ENCODE measurements at regions not wholly inside any gene's neighbourhood (a gene's known extent, or its start where the extent isn't known, plus 50 kb on each side); places are given as distances from the start of the nearest gene placed in this dataset.

DNA sequence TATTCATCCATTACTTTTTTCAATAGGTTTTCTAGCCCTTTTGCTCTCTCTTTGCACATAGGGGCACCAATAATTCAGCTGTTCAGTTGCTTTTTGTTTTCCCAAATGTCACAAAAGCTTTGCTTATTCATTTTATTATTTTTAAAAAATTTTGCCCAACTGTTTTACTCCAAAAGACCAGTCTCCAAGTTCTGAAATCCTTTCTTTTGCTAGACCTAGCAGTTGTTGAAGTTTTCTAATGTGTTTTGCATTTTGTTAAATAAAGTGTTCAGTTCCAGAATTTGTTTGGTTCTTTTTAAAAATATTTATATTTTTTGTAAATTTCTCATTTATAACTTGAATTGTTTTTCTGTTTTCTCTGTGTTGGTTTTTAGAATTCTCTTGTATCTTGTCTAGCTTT, 1227.3 kb downstream of the ROBO2 start:
- Histone ChIP-seq H2AFZ (ENCODE audit: low read length) (no peak overlapping the region), H4K20me1 (ENCODE audit: insufficient read depth, low read length) (no peaks in the 10 kb centered on the region), H3K4me3 (ENCODE audit: low read depth, low read length, poor library complexity, severe bottlenecking) (no peak overlapping the region), H3K4me1 (ENCODE audit: insufficient read depth, low read length, poor library complexity, severe bottlenecking) (no peaks in the 10 kb centered on the region), H3K9me3 (ENCODE audit: low read length) (no peaks in the 10 kb centered on the region), H3K27ac (ENCODE audit: low read depth, low read length, poor library complexity, severe bottlenecking) (no peak overlapping the region), H3K36me3 (ENCODE audit: insufficient read depth, low read length) (no peaks in the 10 kb centered on the region), H3K79me2 (ENCODE audit: insufficient read depth, low read depth, low read length) (no peaks in the 10 kb centered on the region), H3K9me2 (ENCODE audit: insufficient read depth, low read length) (no peaks in the 10 kb centered on the region), H3K4me2 (ENCODE audit: low read length) (no peak overlapping the region)
- TF ChIP-seq EZH2phosphoT487 (IDR thresholded peaks at IDR 0.05; ENCODE audit: borderline replicate concordance, low read depth, low read length) = no peak
- no peak for TF ChIP-seq CTCF (conservative IDR thresholded peaks at IDR 0.05; ENCODE audit: low read length)
- ChIA-PET POLR2A (no interaction called here), CTCF (ENCODE audit: unreplicated experiment) (no interaction called here)
- BruUV-seq (replicated peaks) = no TSS peak
- intact Hi-C loops (cut with micrococcal nuclease; ENCODE audit: unreplicated experiment) = no loop called here
- no peak for DNase-seq (ENCODE audit: low spot score)

- H4K20me1 ChIP-seq (ENCODE audit: insufficient read depth, low read length) = no peaks in the 10 kb centered on the region
- POLR2A ChIA-PET = no interaction called here
- no peaks in the 10 kb centered on the region for H3K79me2 ChIP-seq (ENCODE audit: insufficient read depth, low read depth, low read length)
- BruUV-seq (replicated peaks) = no TSS peak
- no peaks in the 10 kb centered on the region for H3K4me1 ChIP-seq (ENCODE audit: insufficient read depth, low read length, poor library complexity, severe bottlenecking)
- H2AFZ ChIP-seq (ENCODE audit: low read length) = no peak overlapping the region
- TF ChIP-seq EZH2phosphoT487 (IDR thresholded peaks at IDR 0.05; ENCODE audit: borderline replicate concordance, low read depth, low read length) = no peak
- no peak for TF ChIP-seq CTCF (conservative IDR thresholded peaks at IDR 0.05; ENCODE audit: low read length)
- H3K27ac ChIP-seq (ENCODE audit: low read depth, low read length, poor library complexity, severe bottlenecking) = no peak overlapping the region
- no peak overlapping the region for H3K4me3 ChIP-seq (ENCODE audit: low read depth, low read length, poor library complexity, severe bottlenecking)
- no peak overlapping the region for H3K4me2 ChIP-seq (ENCODE audit: low read length)
- H3K9me2 ChIP-seq (ENCODE audit: insufficient read depth, low read length) = no peaks in the 10 kb centered on the region
- no peak for DNase-seq (ENCODE audit: low spot score)
- H3K9me3 ChIP-seq (ENCODE audit: low read length) = no peaks in the 10 kb centered on the region
- intact Hi-C loops (cut with micrococcal nuclease; ENCODE audit: unreplicated experiment) = no loop called here
- H3K36me3 ChIP-seq (ENCODE audit: insufficient read depth, low read length) = no peaks in the 10 kb centered on the region
- CTCF ChIA-PET (ENCODE audit: unreplicated experiment) = no interaction called here
Measured at GRCh38 chr3:78268087-78268486, 1228.2 kb downstream of the ROBO2 start.

DNA sequence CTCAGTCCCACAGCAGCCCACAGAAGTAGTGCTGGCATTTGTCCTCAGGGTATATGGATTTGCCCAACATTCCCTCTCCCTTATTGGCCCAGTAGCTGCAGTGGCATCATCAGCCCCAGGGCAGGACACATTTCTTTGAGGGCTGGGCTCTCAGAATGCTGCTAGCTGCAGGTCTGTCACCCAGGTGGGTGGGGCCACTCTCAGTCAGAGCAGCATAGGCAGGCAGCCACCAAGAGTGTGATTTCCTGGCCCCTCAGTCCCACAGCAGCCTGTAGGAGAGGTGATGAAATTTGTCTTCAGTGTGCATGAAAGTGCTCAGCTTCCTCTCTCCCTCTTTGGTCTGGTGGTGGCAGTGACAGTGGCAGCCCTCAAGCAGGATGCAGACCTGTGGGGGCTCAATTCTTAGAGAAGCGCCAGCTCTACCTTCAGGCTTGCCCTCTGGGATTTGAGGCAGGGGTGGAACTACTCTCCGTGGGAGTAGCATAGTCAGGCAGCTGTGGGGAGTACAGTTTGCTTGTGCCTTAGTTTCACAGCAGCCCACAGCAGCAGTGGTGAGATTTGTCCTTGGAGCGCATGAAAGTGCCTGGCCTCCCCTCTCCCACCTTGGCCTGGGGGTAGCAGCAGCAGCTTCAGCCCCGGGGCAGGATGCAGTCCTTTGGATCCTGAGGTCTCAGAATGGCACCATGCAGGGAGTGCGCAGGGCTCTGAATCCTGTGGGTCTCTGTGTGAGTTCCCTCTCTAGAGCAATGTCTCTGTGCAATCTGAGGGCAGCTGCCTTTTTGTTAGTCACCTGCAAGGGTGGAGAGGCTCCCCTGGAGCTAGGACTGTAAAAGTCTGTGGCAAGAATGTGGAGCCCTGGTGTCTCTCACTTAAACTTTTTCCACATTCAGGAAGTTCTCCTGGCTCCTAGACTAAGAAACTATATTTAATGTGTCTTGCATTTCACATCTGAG, 1229.1 kb downstream of the ROBO2 start:
- ChIA-PET CTCF (ENCODE audit: unreplicated experiment) (no interaction called here), POLR2A (interaction anchor here (1.1 kb wide), 1 partner anchor 9 kb away, joined by 4 read pairs; no protein-coding TSS in a partner anchor)
- intact Hi-C loops (cut with micrococcal nuclease; ENCODE audit: unreplicated experiment) = no loop called here
- Histone ChIP-seq H3K79me2 (ENCODE audit: insufficient read depth, low read depth, low read length) (no peaks in the 10 kb centered on the region), H3K4me3 (ENCODE audit: low read depth, low read length, poor library complexity, severe bottlenecking) (no peak overlapping the region), H3K27ac (ENCODE audit: low read depth, low read length, poor library complexity, severe bottlenecking) (no peak overlapping the region), H3K36me3 (ENCODE audit: insufficient read depth, low read length) (no peaks in the 10 kb centered on the region), H2AFZ (ENCODE audit: low read length) (no peak overlapping the region), H3K9me3 (ENCODE audit: low read length) (no peaks in the 10 kb centered on the region), H3K9me2 (ENCODE audit: insufficient read depth, low read length) (no peaks in the 10 kb centered on the region), H4K20me1 (ENCODE audit: insufficient read depth, low read length) (no peaks in the 10 kb centered on the region), H3K4me2 (ENCODE audit: low read length) (no peak overlapping the region), H3K4me1 (ENCODE audit: insufficient read depth, low read length, poor library complexity, severe bottlenecking) (no peaks in the 10 kb centered on the region)
- no TSS peak for BruUV-seq (replicated peaks)
- no peak for DNase-seq (ENCODE audit: low spot score)
- no peak for TF ChIP-seq EZH2phosphoT487 (IDR thresholded peaks at IDR 0.05; ENCODE audit: borderline replicate concordance, low read depth, low read length)
- no peak for TF ChIP-seq CTCF (conservative IDR thresholded peaks at IDR 0.05; ENCODE audit: low read length)
